ENCODE measurements at regions not wholly inside any gene's neighbourhood (a gene's known extent, or its start where the extent isn't known, plus 50 kb on each side); places are given as distances from the start of the nearest gene placed in this dataset.
"Not testable (repeated sequence)": the region's sequence is repeated elsewhere in the genome, so short reads cannot be mapped to it uniquely, and the experiment has no call there.

GRCh38 chr16:16928532-16929109, 542.1 kb downstream of the XYLT1 start:
- Mint-ChIP-seq H3K27ac (no peak overlapping the region), H3K9me3 (no peaks in the 10 kb centered on the region), H3K27me3 (ENCODE audit: low read depth) (no peaks in the 10 kb centered on the region), H3K4me1 (ENCODE audit: low read depth) (no peaks in the 10 kb centered on the region), H3K36me3 (ENCODE audit: low read depth) (no peaks in the 10 kb centered on the region), H3K4me3 (no peak overlapping the region)

DNA sequence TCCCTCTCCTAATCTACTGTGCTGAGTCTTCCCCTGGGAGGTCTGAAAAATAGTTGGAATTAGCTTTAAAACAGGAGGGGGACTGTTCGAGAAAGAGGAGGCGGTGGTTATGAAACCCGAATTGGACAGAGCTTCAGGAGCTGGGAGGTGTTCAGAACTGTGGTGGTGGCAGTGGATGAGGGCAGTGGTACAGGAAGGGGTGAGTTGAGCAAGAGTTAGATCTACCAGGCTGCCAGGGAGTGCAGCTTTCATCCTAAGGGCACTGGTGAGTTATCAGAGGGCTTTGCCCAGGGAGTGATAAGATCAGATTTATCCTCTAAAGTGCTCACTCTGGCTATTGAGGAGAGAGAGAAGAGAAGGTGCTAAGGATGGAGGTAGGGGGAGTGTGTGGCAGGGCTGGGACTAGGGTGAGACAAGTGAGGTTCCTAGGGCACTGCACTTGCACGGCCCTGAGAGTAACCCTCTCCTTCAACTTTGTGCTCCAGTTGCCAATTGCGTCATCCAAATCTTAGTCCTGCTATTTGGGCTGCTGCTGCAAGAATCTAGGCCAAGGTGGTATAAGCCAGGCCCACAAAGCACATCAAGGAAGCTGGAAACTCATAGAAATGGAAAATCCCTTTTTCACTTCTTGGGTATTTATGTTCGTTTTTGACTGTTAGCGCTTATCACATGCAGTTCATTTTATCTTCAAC, 540.3 kb downstream of the XYLT1 start:
- H3K36me3 Mint-ChIP-seq (ENCODE audit: low read depth): no peaks in the 10 kb centered on the region
- H3K4me3 Mint-ChIP-seq: no peak overlapping the region
- H3K27ac Mint-ChIP-seq: no peak overlapping the region
- no peaks in the 10 kb centered on the region for H3K4me1 Mint-ChIP-seq (ENCODE audit: low read depth)
- no peaks in the 10 kb centered on the region for H3K27me3 Mint-ChIP-seq (ENCODE audit: low read depth)
- H3K9me3 Mint-ChIP-seq: no peaks in the 10 kb centered on the region

DNA sequence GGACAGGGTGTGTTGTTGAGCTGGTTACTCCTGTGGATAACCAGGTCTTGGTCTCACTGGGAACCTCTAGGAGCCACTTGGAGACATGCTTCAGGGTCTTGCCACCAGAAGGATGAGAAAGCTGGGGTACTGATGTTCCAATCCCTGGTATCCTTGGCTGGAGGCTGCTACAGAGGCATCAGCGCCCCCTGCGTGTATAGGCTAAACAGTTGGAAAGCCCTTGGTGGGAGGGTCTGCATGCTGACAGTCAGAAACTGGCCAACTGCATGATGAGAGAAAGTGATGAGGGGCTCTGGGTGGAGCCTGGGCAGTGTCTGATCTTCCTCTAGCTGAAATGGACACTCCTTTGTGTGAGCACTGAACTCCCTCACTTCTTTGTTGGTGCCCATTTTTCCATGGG, 536.9 kb downstream of the XYLT1 start:
- Mint-ChIP-seq H3K27me3 (ENCODE audit: low read depth) (no peaks in the 10 kb centered on the region), H3K4me1 (ENCODE audit: low read depth) (no peaks in the 10 kb centered on the region), H3K9me3 (no peaks in the 10 kb centered on the region), H3K4me3 (no peak overlapping the region), H3K27ac (no peak overlapping the region), H3K36me3 (ENCODE audit: low read depth) (no peaks in the 10 kb centered on the region)

DNA sequence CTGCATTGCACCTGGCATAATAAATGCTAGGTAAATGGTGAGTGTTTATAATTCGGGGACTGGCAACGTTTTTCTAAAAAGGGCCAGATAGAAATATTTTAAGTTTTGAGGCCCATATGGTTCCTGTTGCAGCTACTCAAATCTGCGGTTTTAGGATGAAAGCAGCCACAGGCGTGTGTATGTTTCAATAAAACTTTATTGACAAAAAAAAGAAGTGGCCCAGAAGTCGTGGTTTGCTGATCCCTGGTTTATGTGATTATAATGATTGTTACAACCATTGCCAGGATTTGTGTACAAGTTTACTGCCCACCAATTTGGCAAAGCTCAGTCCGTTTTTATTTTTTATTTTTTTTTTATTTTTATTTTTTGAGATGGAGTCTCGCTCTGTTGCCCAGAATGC, 536.1 kb downstream of the XYLT1 start:
- Mint-ChIP-seq H3K4me1 (ENCODE audit: low read depth) (no peaks in the 10 kb centered on the region), H3K27ac (no peak overlapping the region), H3K36me3 (ENCODE audit: low read depth) (no peaks in the 10 kb centered on the region), H3K9me3 (no peaks in the 10 kb centered on the region), H3K4me3 (no peak overlapping the region), H3K27me3 (ENCODE audit: low read depth) (no peaks in the 10 kb centered on the region)

DNA sequence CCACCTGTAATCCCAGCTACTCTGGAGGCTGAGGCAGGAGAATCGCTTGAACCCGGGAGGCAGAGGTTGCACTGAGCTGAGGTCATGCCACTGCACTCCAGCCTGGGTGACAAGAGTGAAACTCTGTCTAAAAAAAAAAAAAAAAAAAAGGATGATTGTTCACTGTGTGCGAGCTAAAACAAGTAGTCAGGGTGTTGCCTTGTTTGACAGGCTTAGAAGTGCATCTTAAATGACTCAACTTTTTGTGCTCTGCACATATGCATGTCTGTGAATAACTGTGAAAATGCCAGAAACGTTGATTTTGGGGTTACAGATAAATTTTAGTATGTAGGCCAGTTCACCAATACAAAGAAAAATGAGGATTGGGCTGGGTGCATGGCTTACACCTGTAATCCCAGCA, 534.9 kb downstream of the XYLT1 start:
- not testable (repeated sequence) for H3K9me3 Mint-ChIP-seq; H3K27me3 Mint-ChIP-seq (ENCODE audit: low read depth); H3K27ac Mint-ChIP-seq; H3K4me1 Mint-ChIP-seq (ENCODE audit: low read depth); H3K4me3 Mint-ChIP-seq; H3K36me3 Mint-ChIP-seq (ENCODE audit: low read depth)

DNA sequence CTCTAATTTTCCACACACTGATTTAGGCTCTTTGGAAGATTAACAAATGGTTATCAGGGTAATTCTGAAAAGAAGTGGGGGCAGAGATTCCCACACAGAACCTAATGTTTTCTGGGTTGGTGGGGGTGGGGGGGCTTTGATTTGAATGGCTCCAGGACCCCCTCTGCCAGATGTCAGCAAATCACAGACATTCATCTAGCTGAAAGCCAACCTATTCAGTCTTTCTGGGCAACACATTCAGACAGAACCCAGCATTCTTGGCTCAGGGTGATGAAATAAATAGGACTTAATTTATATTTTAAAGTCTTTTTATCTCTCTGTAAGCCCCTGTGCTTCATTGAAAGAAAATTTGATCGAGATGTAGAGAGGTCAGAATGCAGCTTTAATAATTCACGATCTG, 533.2 kb downstream of the XYLT1 start:
- Mint-ChIP-seq H3K27me3 (ENCODE audit: low read depth) (no peaks in the 10 kb centered on the region), H3K4me3 (no peak overlapping the region), H3K27ac (no peak overlapping the region), H3K9me3 (no peaks in the 10 kb centered on the region), H3K4me1 (ENCODE audit: low read depth) (no peaks in the 10 kb centered on the region), H3K36me3 (ENCODE audit: low read depth) (no peaks in the 10 kb centered on the region)

GRCh38 chr16:16938009-16938408, 532.8 kb downstream of the XYLT1 start:
- Mint-ChIP-seq H3K9me3 (no peaks in the 10 kb centered on the region), H3K4me3 (no peak overlapping the region), H3K27ac (no peak overlapping the region), H3K36me3 (ENCODE audit: low read depth) (no peaks in the 10 kb centered on the region), H3K27me3 (ENCODE audit: low read depth) (no peaks in the 10 kb centered on the region), H3K4me1 (ENCODE audit: low read depth) (no peaks in the 10 kb centered on the region)

DNA sequence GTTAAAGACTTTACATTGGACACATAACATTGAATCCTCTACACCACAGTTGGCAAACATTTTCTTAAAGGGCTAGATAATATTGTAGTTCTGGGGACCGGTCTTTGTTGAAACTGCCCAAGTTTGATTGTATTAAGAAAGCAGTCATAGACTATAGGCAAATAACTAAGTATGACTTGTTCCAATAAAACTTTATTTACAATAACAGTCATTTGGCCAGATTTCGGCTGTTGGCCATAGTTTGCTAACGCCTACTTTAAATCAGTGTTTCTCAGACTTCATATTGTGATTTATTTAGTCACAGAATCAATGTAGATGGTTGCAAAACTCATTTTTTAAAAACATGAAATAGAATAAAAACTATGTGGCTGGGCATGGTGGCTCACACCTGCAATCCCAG, 531.8 kb downstream of the XYLT1 start:
- no peaks in the 10 kb centered on the region for H3K4me1 Mint-ChIP-seq (ENCODE audit: low read depth)
- no peaks in the 10 kb centered on the region for H3K27me3 Mint-ChIP-seq (ENCODE audit: low read depth)
- no peaks in the 10 kb centered on the region for H3K36me3 Mint-ChIP-seq (ENCODE audit: low read depth)
- no peaks in the 10 kb centered on the region for H3K9me3 Mint-ChIP-seq
- H3K4me3 Mint-ChIP-seq: no peak overlapping the region
- no peak overlapping the region for H3K27ac Mint-ChIP-seq

DNA sequence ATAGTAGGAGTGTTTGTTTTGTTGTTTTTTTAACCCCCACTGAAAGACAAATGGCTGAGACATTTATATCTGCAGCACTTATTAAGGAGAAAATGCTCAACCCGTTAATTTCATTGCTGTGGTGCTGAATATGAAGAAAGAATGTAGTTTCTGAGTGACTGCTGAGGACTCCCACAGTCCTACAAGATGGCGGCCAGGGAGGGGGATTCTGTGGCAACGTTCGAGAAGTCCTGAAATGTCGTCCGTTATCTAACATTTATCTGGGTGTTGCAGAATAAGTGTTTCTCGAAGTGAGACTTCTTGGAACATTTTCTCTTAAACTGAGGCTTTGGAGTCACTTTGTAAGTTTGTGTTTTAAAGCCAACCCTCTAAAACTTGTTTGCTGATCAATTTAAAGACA, 530.4 kb downstream of the XYLT1 start:
- no peak overlapping the region for H3K4me3 Mint-ChIP-seq
- no peaks in the 10 kb centered on the region for H3K4me1 Mint-ChIP-seq (ENCODE audit: low read depth)
- no peak overlapping the region for H3K27ac Mint-ChIP-seq
- no peaks in the 10 kb centered on the region for H3K27me3 Mint-ChIP-seq (ENCODE audit: low read depth)
- H3K9me3 Mint-ChIP-seq: no peaks in the 10 kb centered on the region
- no peaks in the 10 kb centered on the region for H3K36me3 Mint-ChIP-seq (ENCODE audit: low read depth)

- H3K27ac Mint-ChIP-seq; H3K36me3 Mint-ChIP-seq (ENCODE audit: low read depth); H3K4me3 Mint-ChIP-seq; H3K27me3 Mint-ChIP-seq (ENCODE audit: low read depth); H3K9me3 Mint-ChIP-seq; H3K4me1 Mint-ChIP-seq (ENCODE audit: low read depth): not testable (repeated sequence)
Observed at GRCh38 chr16:16942849-16943248, 527.9 kb downstream of the XYLT1 start.

DNA sequence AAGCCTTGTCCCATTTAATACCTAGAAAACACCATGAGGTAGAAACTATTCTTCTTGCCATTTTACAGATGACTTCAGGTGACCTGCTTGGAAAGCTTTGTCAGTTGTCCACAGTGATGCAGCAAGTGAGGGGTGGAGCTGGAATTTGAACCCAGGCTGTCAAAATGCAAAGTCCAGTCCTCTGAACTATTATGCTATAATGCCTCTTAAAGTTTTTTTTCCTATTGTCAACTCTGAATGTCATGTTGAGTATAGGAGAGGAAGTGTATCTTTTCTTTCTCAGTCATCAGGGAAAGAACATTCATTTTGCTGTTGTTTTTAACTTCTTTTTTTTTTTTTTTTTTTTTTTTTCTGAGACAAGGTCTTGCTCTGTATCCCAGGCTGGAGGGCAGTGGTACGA, 525.6 kb downstream of the XYLT1 start:
- no peaks in the 10 kb centered on the region for H3K36me3 Mint-ChIP-seq (ENCODE audit: low read depth)
- no peaks in the 10 kb centered on the region for H3K4me1 Mint-ChIP-seq (ENCODE audit: low read depth)
- H3K27ac Mint-ChIP-seq: no peak overlapping the region
- no peak overlapping the region for H3K4me3 Mint-ChIP-seq
- no peaks in the 10 kb centered on the region for H3K27me3 Mint-ChIP-seq (ENCODE audit: low read depth)
- H3K9me3 Mint-ChIP-seq: peaks cover 6% of the 10 kb centered on the region

DNA sequence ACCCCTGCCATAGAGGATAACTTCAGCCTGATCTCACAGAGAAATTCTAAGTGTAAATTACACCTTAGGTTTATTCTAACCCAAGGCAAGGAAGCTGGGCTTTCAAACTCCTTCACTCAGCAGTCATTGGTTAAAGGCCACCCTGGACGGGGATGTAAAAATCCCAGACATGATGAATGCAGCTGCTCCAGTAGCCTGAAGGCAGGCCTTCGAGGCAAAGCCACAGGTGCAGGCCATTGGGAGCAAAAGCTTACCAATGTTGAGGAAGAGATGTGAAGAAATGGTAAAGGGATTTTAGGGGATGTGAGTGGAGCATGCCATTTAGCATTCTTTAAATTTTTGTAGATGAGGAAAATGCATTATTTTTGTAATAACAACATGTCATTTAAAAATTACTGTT, 514.4 kb downstream of the XYLT1 start:
- peaks cover 6% of the 10 kb centered on the region for H3K9me3 Mint-ChIP-seq
- H3K4me1 Mint-ChIP-seq (ENCODE audit: low read depth): no peaks in the 10 kb centered on the region
- no peak overlapping the region for H3K4me3 Mint-ChIP-seq
- H3K27me3 Mint-ChIP-seq (ENCODE audit: low read depth): no peaks in the 10 kb centered on the region
- no peaks in the 10 kb centered on the region for H3K36me3 Mint-ChIP-seq (ENCODE audit: low read depth)
- H3K27ac Mint-ChIP-seq: no peak overlapping the region

GRCh38 chr16:16960785-16961184, 510.0 kb downstream of the XYLT1 start:
- no peaks in the 10 kb centered on the region for H3K4me1 Mint-ChIP-seq (ENCODE audit: low read depth)

DNA sequence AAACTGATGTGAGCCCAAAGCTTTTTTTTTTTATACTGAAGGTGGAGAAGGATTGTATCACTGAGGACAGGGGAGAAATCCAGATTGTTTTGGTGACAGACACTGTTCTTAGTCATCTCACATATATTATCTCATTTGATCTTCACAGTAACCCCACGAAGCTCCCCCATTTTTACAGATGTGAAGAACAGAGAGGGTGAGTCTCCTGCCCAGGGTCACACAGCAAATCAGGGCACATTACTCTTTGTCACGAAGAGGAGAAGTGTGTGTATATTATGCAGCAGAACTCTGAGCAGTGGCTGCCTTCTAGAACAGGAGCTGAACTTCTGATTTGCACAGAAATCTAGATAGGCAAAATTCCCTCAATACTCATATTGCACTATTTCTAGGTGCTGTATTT, 504.3 kb downstream of the XYLT1 start:
- Mint-ChIP-seq H3K9me3 (no peaks in the 10 kb centered on the region), H3K4me1 (ENCODE audit: low read depth) (no peaks in the 10 kb centered on the region), H3K27ac (no peak overlapping the region), H3K36me3 (ENCODE audit: low read depth) (no peaks in the 10 kb centered on the region), H3K4me3 (no peak overlapping the region), H3K27me3 (ENCODE audit: low read depth) (peaks cover 4% of the 10 kb centered on the region)

More at GRCh38 chr16:16960785-16961184, 510.0 kb downstream of the XYLT1 start:
- Mint-ChIP-seq H3K27me3 (ENCODE audit: low read depth) (no peaks in the 10 kb centered on the region), H3K4me3 (no peak overlapping the region), H3K36me3 (ENCODE audit: low read depth) (no peaks in the 10 kb centered on the region), H3K27ac (no peak overlapping the region), H3K9me3 (peaks cover 6% of the 10 kb centered on the region)

DNA sequence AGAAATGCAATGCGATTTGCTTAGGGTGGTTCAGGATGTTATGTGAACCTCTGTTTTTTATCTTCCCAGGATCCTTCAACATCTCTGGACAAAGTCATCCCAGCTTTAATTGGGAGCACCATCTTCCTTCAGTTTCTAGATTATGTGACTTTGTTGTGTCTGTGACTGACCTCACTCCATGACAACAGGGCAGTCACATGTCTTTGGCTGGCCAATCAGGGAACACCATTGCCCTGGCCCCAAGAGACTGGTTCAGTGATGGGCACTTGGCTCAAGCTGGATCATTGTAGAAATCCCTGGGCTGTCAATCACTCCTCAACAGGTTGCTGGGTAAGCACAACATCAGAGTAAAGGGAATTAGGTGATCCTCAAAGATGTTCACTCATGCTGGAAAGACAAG, 499.7 kb downstream of the XYLT1 start:
- Mint-ChIP-seq H3K27me3 (ENCODE audit: low read depth) (peaks cover 4% of the 10 kb centered on the region), H3K9me3 (no peaks in the 10 kb centered on the region), H3K4me3 (no peak overlapping the region), H3K27ac (no peak overlapping the region), H3K4me1 (ENCODE audit: low read depth) (no peaks in the 10 kb centered on the region), H3K36me3 (ENCODE audit: low read depth) (no peaks in the 10 kb centered on the region)

GRCh38 chr16:16972831-16973230, 497.9 kb downstream of the XYLT1 start:
- no peaks in the 10 kb centered on the region for H3K9me3 Mint-ChIP-seq
- H3K27ac Mint-ChIP-seq: no peak overlapping the region
- H3K36me3 Mint-ChIP-seq (ENCODE audit: low read depth): no peaks in the 10 kb centered on the region
- H3K27me3 Mint-ChIP-seq (ENCODE audit: low read depth): no peaks in the 10 kb centered on the region
- no peak overlapping the region for H3K4me3 Mint-ChIP-seq
- no peaks in the 10 kb centered on the region for H3K4me1 Mint-ChIP-seq (ENCODE audit: low read depth)

Measured in T-helper 1 cell treated with Interleukin-12 subunit alpha and Interleukin-12 subunit beta and Interleukin-4 antibody, amounts not matched to agents 30 μg/mL and 1 μg/mL, for 36 hours (primary cell).